A204.1 (cell line): ENCODE measurements at regions not wholly inside any gene's neighbourhood (a gene's known extent, or its start where the extent isn't known, plus 50 kb on each side); places are given as distances from the start of the nearest gene placed in this dataset.

Experiments used
- FAIRE-seq: peaks from 2 replicates; lab custom pipeline; 2012; peaks lifted over from hg19 to GRCh38; lab: Jason Lieb, UNC

DNA sequence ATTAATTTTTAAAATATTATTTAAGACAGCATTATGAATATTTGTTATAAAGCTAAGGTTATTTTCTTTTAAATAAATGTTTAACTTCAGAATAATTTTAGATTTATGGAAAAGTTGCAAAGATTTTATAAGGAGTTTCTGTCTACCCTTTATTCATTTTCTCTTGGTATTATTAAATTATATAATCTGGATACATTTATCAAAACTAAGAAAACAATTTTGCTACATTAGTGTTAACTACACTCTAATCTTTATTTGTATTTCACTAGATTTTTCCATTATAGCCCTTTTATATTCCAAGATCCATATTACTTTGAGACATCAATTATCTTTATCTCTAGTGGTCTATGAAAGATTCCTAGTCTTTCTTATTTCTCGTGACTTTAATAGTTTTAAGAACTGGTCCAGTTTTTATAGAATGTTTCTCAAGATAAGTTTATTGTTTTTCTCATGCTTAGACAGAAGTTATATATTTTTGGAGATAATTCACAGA, 1243.7 kb upstream of the PCDH9 start:
- FAIRE-seq: no peak

DNA sequence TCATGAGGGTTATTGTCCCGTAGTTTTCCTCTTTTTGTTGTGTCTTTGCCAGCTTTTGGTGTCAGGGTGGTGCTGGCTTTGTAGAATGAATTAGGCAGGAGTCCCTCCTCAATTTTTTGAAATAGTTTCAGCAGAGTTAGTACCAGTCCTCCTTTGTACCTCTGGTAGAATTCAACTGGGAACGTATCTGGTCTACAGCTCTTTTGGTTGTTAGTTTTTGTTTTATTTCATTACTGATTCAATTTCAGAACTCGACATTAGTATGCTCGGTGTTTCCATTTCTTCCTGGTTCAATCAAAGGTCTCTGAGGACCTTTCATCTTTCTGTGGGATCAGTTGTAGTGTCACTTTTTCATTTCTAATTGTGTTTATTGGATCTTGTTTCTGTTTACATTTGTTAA, 1237.0 kb upstream of the PCDH9 start:
- FAIRE-seq: no peak

DNA sequence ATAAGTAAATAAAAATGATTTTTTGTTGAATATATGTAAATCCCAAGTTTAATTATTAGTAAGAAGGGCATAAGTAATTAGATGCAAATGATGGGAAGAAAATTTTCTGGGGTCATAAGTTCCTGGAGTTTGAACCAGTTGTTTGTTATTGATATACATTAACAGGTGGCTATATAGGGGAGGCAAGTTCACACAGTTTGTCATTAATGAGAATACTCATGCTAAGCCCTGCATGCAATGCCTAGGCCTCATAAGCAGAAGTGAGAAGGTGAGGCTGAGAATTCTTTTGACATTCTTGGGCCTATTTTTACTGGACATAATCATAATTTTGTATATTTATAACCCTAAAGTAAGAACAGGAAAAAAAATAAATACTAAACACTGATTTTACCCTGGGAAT, 1210.7 kb upstream of the PCDH9 start:
- no peak for FAIRE-seq

DNA sequence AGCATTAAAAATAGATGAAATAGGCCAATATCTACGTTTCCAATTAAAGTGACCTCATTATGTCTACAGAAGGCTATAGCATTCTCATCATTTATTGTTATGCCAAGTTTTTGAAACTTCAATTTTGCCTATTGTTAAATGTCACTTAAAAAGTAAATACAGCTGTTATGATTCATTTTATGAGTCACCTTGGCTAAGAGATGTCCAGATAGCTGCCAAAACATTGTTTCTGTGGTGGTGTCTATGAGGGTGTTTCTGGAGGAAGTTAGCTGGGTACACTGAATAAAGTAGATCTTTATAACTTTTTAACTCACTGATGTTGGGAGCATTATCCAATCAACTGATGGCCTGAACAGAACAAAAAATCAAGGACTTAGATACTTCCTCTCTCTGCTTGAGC, 1209.7 kb upstream of the PCDH9 start:
- no peak for FAIRE-seq

DNA sequence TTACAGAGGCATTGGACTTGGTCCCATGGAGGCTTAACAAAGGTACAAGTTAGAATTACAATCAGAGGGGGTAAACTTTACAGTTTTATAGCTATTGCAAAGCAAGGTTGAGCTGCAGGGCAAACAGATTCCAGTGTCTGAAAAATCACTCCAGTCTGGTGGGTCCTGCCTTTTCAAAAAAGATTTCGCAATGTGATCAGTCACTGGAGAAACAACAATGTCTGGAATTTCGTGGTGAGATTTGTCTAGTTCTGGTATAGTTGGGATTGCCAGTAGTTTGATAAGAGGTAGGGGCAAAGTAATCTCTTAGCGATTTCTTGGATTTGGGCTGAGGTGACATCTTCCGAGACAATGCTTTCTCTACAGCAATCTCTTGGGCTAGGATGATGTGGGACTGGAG, 1198.2 kb upstream of the PCDH9 start:
- no peak for FAIRE-seq

DNA sequence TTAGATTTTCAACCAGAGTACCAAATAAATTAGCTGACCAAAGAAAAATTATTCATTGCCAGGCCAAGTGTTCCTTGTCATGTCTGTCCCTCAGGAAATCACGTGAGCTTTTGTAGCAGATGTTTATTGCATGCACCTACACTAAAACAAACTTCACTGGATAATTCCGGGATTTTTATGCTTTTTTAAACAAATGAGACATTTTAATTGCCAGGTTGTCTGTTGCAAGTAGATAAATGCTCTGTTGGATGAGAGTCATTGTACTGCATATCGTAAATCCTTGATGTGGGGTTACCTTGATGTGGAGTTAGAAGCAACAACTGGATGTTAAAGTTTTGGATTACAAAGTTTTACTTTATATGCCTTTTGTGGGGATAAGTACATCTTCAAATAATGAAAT, 1187.7 kb upstream of the PCDH9 start:
- FAIRE-seq: no peak

GRCh38 chr13:68410007-68410406, 1179.9 kb upstream of the PCDH9 start:
- no peak for FAIRE-seq

DNA sequence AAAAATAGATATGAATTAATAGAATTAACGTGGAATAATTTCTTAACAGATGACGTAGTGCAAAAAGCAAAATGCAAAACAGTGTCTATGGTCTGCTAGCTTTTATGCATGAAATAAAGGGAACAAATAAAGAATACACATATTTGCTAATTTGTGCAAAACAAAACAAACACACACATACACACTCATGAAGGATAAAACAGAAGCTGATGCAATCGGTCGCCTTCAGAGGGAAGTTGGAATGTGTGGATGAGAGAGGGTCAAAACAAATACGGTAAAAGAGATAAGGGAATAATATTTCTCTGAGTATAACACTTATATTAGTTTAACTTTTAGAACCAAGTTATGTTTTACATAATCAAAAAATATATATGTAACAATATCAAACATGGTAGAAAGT, 1160.9 kb upstream of the PCDH9 start:
- no peak for FAIRE-seq

DNA sequence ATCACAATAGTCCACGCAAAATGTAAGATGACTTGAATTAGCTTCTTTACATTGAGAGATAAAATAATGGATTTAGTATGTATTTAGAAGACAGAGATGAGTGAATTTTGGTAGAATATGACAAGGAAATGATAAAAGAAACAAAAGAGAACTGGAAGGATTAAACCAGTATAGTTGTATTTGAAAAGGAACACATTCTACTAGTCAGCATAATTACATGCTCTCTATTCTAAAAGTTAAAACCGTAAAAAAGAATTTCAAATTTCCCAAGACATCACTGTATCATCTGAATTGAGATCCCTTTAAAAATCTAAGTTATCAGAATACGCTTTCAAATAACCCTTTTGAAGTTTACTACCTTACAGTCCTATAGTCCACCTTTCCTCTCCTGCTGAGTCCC, 1156.7 kb upstream of the PCDH9 start:
- FAIRE-seq: no peak

DNA sequence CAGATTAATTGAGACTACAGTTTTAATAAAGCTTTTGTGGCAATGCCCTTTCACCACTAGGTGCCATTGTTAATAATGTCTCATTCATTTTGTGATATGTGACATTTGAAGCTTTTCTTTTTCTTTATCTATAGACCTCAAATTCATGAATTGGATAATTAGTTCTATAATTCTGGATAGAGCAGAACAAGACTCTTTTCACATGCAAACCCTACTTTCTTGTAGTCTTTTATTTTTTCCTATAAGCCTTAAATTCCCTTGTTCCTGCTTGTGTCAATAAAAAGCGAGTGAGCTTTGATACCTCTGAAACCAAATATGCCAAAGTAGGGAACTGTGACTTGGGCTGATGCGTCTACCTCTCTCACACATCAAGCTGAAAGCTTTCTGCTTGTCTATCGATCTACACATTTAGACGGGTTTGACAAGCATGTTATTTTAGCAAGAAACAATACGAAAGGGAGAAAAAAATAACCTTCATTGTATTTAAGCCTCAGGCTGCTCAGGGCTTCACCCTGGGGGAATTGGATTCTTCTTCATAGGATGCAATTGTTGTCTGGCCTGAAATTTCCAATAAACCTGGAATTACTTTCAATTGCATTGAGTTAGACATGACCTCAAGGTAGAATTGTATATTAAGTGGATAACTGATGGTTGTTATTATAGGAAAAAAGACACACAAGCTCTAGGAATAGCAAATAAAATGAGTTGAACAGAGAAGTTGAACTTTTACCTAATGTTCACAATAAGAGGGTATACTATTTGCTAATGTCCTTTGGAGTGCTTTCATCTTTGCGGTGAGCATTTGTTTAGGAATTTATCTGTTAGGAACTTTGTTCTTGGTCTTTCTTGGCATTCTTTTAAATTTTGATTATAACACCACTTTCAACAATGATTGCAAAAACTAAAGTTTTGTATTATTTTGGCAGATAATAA, 1150.2 kb upstream of the PCDH9 start:
- no peak for FAIRE-seq

- no peak for FAIRE-seq
These were observed 1148.2 kb upstream of the PCDH9 start for GRCh38 chr13:68378294-68378693.

DNA sequence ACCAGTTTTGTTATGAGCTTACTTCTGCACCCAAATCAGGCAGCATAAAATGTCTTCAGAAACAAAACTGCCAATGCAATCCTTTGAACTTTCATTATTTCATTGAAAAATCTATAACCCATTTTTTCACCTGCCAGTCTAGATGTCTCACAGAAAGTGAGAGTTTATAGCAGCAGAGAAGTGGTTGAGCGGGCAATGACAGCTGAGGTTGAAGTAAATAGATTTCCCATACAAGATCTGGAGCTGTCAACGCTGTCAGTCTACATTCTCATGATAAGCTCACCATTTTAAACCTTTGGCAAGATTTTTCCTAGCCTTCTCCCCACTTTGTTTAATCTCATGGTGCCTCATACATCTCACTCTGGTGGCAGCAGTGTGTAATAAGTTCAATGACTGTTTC, 1144.9 kb upstream of the PCDH9 start:
- FAIRE-seq: no peak

- no peak for FAIRE-seq
These were observed 1139.6 kb upstream of the PCDH9 start for GRCh38 chr13:68369739-68370138.

- FAIRE-seq: no peak
These were observed 1138.8 kb upstream of the PCDH9 start for GRCh38 chr13:68368922-68369321.

DNA sequence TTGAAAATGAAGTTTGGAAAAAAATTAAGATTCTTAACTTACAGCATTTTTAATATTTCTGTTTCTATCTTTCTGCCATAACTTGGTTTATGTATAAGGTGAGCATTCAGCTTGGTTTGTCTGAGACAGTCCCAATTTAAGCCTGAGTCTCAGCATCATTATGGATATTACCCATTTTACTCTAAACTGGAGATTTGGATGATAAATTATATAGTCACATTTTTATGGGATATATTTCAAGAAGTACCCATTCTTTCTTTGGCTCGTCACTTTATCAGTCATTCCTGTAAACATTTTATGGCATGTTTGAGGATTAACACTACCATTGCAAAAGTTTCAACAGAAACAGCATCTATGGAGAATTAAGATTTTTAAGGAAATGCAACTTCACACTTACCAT, 1129.0 kb upstream of the PCDH9 start:
- no peak for FAIRE-seq

GRCh38 chr13:68358294-68358705, 1128.2 kb upstream of the PCDH9 start:
- no peak for FAIRE-seq

- FAIRE-seq: no peak
These were observed 1120.4 kb upstream of the PCDH9 start for GRCh38 chr13:68350554-68350953.

DNA sequence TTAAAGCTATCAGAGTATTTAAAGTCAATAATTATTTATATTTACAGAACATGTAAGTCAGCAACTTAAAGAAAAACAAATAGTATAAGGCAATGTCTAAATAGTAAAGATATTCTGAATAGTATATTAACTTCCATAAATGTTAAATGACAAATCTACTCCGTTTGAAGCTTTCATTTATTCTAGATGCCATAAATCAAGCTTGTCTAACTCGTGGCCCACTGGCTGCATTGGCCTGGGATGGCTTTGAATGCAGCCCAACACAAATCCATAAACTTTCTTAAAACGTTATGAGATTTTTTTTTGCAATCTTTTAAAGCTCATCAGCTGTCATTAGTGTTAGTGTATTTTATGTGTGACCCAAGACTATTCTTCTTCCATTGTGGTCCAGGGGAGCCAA, 1117.1 kb upstream of the PCDH9 start:
- FAIRE-seq: no peak

DNA sequence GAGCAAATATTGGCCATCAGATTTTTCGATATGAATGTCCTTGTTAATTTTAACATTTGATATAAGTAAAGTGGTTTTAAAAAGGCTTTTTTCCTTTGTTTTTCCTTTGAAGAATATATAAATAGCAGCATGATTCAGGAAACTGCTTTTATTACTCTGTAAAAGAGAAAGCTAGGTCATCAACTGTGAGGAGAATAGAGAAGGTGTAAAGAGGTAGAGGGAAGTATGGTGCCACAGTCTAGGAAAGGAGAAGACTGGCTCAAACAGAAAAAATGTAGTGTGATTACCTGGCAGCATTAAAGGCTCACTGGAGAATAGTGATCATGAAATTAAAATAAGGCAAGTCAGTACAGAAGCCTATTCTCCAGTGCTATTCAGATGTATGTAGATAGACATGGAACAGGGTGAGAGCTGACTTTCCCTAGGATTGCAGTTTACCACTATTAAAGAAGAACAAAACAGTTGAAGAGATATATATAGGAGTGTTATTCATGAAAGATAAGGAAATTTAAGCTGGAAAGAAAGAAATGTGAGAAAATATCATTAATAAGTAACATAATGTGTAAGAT, 1115.9 kb upstream of the PCDH9 start:
- no peak for FAIRE-seq

GRCh38 chr13:68323124-68323523, 1093.0 kb upstream of the PCDH9 start:
- FAIRE-seq: no peak

DNA sequence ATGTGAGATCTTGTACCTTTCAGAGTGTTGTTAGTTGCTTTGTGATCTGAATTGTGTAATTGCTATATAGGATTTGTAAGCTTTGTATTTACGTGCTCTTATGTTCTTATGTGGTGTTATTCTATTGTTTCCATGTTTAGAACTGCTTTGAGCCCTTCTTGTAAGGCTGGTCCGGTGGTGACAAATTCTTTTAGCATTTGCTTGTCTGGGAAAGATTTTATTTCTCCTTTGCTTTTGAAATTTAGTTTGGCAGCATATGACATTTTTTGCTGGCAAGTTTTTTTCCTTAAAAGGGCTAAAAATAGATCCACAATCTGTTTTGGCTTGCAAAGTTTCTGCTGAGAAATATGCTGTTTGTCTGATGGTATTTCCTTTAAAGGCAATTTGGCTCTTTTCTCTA, 1089.2 kb upstream of the PCDH9 start:
- FAIRE-seq: no peak

GRCh38 chr13:68304286-68304893, 1074.3 kb upstream of the PCDH9 start:
- peak; percentile 96 for FAIRE-seq

DNA sequence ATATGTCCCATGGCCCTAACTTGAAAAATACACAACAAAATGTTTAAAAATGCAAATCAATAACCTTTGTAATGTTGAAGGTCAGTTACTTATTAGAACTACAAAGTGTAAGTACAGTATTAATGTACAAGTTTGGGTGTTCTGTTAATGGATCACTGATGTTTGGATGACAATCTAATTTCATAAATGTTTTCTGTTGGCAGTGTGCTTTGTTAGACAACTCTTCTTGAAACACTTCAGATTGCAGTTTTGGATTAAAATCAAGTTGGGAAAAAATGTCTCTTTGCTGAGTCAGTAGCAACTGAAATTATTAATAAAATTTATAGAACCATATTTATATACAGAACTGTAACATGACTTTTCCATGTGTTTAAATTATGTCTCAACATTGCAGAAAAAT, 1063.5 kb upstream of the PCDH9 start:
- no peak for FAIRE-seq
